Cardiac fibroblast (primary cell): ENCODE measurements at regions not wholly inside any gene's neighbourhood (a gene's known extent, or its start where the extent isn't known, plus 50 kb on each side); places are given as distances from the start of the nearest gene placed in this dataset.

Experiments used
- DNase-seq, 2 donors: peaks; one replicate each; pipeline versions ENCODE4 v3.0.0 to v3.0.0-alpha.2; 2010; ENCODE audit warnings: low read depth in 2 of 2
- H3K4me3 ChIP-seq, 2 donors: replicated peaks in 1 of 2; 1 replicate in 1 of 2; 2 replicates in 1 of 2; pipeline ENCODE4 v1.5.1; 2011; ENCODE audit warnings: low read depth in 2 of 2, low read length in 2 of 2, mild to moderate bottlenecking in 2 of 2, moderate library complexity in 1 of 2
- TF ChIP-seq, protein P1 (sequence below): IDR thresholded peaks from one replicate; pipeline ENCODE4 v1.5.1; 2011; ENCODE audit warnings: low read depth, mild to moderate bottlenecking, low read length, inconsistent platforms

DNA sequence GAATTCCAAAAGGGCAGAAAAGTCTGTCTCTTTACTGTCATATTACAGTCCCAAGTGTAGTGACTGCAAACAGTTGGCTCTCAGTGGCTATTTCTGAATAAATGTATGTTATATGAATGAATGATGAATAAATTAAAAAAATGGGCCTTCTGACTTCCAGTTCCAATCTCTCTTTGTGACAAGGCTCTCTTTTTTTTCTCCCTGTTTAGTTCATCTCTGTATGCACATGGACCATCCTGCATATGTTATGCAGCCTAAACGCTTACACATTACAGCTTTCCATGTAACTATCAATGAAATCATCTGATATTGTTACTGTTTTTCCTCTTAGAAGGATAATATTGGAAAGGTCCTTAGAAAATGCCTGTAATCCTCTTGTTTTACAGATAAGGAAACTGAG, 363.0 kb downstream of the NUF2 start:
- TF ChIP-seq, protein P1, sequence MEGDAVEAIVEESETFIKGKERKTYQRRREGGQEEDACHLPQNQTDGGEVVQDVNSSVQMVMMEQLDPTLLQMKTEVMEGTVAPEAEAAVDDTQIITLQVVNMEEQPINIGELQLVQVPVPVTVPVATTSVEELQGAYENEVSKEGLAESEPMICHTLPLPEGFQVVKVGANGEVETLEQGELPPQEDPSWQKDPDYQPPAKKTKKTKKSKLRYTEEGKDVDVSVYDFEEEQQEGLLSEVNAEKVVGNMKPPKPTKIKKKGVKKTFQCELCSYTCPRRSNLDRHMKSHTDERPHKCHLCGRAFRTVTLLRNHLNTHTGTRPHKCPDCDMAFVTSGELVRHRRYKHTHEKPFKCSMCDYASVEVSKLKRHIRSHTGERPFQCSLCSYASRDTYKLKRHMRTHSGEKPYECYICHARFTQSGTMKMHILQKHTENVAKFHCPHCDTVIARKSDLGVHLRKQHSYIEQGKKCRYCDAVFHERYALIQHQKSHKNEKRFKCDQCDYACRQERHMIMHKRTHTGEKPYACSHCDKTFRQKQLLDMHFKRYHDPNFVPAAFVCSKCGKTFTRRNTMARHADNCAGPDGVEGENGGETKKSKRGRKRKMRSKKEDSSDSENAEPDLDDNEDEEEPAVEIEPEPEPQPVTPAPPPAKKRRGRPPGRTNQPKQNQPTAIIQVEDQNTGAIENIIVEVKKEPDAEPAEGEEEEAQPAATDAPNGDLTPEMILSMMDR: no peak
- DNase-seq: no peak
- H3K4me3 ChIP-seq: no peak overlapping the region

GRCh38 chr1:163692266-163692665, 370.5 kb downstream of the NUF2 start:
- TF ChIP-seq, protein P1: no peak
- DNase-seq: no peak
- no peak overlapping the region for H3K4me3 ChIP-seq

DNA sequence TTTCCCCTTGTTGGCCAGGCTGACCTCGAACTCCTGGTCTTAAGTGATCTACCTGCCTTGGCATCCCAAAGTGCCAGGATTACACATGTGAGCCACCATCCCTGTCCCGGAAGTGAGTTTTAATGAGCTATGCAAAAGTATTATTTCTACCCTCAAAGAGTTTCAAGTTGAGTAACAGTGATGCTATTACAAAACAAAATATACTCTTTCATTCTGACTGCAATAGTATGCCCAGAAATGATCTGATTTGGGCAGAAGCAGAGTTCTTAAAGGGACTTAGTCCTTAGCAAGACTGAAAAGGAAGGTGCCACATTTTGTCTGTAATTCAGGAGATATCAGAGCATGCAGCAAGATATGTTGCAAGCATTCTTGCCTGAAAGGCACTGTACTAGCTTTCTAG, 375.4 kb downstream of the NUF2 start:
- no peak overlapping the region for H3K4me3 ChIP-seq
- no peak for DNase-seq
- TF ChIP-seq, protein P1: no peak

DNA sequence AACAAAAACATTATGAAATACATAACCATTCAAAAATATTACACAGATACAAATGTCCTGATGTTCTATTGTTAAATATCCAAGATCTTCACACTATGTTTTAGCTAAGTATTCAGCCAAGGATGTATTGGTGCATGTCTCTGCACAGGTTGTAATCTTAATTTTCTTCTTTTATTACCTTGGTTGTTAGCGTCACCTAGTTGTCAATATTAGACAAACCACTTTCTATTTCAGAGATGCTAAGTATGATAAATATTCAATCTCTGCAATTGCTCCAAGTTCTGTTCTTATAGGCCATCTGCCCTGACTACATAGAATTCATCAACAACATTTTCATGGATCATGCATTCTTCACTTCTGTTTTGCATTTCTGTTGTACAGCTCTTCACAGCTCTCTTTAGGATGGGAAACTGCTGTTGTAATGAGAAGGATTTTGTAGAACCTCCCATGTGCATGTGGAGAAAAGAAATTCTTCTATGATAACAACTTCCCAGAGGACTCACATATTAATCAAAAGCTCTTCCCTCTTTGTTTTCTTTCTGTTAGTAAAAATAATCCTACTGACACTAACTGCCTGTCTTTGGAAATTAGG, 380.1 kb downstream of the NUF2 start:
- TF ChIP-seq, protein P1: no peak
- DNase-seq: no peak
- no peak overlapping the region for H3K4me3 ChIP-seq

DNA sequence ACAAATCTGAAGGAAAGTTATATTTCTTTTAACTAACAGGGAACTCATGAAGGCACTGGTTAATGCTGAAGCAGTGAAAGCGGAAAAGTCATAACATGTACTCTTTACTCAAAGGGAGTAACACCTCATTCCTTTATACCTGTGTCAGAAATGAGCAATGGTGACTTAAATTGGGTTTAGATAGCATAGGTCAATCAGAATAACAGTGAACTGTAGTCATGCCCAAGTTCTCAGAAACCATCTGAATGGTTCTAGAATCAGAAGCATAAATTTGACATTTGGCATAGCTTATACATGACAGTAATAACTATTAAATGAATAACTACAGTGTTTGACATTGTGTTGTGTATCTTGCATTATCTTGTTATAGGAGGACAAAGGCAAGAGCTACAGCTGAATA, 382.0 kb downstream of the NUF2 start:
- H3K4me3 ChIP-seq: no peak overlapping the region
- no peak for DNase-seq
- TF ChIP-seq, protein P1: no peak

DNA sequence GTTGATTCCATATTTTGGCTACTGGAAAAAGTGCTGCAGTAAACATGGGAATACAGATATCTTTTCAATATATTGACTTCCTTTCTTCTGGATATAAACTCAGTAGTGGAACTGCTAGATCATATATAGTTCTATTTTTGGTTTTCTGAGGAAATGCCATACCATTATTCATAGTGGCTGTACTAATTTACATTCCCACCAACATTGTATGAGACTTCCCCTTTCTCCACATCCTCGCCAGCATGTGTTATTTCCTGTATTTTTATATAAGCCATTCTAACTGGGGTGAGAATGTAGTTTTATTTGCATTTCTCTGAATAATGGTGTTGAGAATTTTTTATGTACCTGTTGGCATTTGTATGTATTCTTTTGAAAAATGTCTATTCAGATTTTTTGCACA, 385.2 kb downstream of the NUF2 start:
- no peak overlapping the region for H3K4me3 ChIP-seq
- no peak for DNase-seq
- TF ChIP-seq, protein P1: no peak

DNA sequence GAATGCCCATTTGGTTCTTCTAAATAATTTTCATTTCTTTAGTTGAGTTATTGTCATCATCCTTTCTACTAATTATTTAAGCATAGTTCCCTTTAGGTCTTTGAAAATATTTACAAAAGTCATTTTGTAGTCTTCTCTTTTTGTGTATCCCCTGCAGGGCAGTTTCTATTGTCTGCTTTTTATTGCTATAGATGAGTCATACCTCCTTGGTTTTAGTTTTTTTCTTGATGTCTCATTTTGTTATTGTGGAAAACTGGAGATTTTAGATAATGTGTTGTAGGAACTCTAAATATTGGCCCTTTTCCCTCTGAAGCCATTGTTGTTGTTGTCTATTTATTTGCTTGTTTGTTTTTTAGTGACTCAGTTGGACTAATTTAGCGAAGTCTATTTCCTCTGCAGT, 387.9 kb downstream of the NUF2 start:
- TF ChIP-seq, protein P1: no peak
- no peak overlapping the region for H3K4me3 ChIP-seq
- DNase-seq: peak in 1 of 2 donors; percentile 15
